OCI-LY7 (cell line): ENCODE measurements at regions not wholly inside any gene's neighbourhood (a gene's known extent, or its start where the extent isn't known, plus 50 kb on each side); places are given as distances from the start of the nearest gene placed in this dataset.

Source experiments
- BruUV-seq: library from RNA; stranded (reverse); fragments of 400-500 nt; replicated peaks from 2 replicates; lab custom pipeline; 2021; lab: Mats Ljungman, UMichigan
- CTCF ChIA-PET: fragments of 300-600 bp; sonication (Branson Sonifier 250); formaldehyde crosslinking; loops from one replicate; lab custom pipeline; 2022; ENCODE audit warnings: antibody characterized with exemption; ENCODE audit not compliant: unreplicated experiment; lab: Charles Lee
- POLR2A ChIA-PET: fragments of 300-600 bp; sonication (Branson Sonifier 250); formaldehyde crosslinking; loops from one replicate; lab custom pipeline; 2022; ENCODE audit warnings: antibody characterized with exemption; lab: Charles Lee
- DNase-seq: peaks from one replicate; pipeline ENCODE4 v3.0.0-alpha.2; 2015; ENCODE audit warnings: low spot score
- H2AFZ ChIP-seq: fragments of 200-600 bp; sonication (generic), shearing (Covaris generic); 2 replicates; pipeline ENCODE4 v1.6.1; 2014; ENCODE audit warnings: mild to moderate bottlenecking, antibody characterized with exemption, low read length, moderate library complexity
- H3K27ac ChIP-seq: fragments of 200-600 bp; sonication (generic); 2 replicates; pipeline ENCODE4 v1.5.1; 2014; ENCODE audit warnings: mixed run types, low read depth, mild to moderate bottlenecking, moderate library complexity, low read length, inconsistent platforms; ENCODE audit not compliant: poor library complexity, severe bottlenecking
- H3K36me3 ChIP-seq: fragments of 200-600 bp; sonication (generic); 2 replicates; pipeline ENCODE4 v1.6.1; 2014; ENCODE audit warnings: mild to moderate bottlenecking, antibody characterized with exemption, low read length, moderate library complexity, mixed read lengths; ENCODE audit not compliant: insufficient read depth
- H3K4me1 ChIP-seq: fragments of 200-600 bp; sonication (generic); 2 replicates; pipeline ENCODE4 v1.5.1; 2014; ENCODE audit warnings: mild to moderate bottlenecking, low read length; ENCODE audit not compliant: insufficient read depth, poor library complexity, severe bottlenecking
- H3K4me2 ChIP-seq: fragments of 200-600 bp; sonication (generic); 2 replicates; pipeline ENCODE4 v1.6.1; 2014; ENCODE audit warnings: mild to moderate bottlenecking, low read length
- H3K4me3 ChIP-seq: fragments of 200-600 bp; sonication (generic); 2 replicates; pipeline ENCODE4 v1.5.1; 2014; ENCODE audit warnings: mild to moderate bottlenecking, low read depth, low read length; ENCODE audit not compliant: poor library complexity, severe bottlenecking
- H3K79me2 ChIP-seq: fragments of 200-600 bp; sonication (generic); 2 replicates; pipeline ENCODE4 v1.6.1; 2016; ENCODE audit warnings: low read depth, mild to moderate bottlenecking, low read length, moderate library complexity, mixed read lengths; ENCODE audit not compliant: insufficient read depth
- H3K9me2 ChIP-seq: fragments of 200-600 bp; sonication (generic); 2 replicates; pipeline ENCODE4 v1.6.1; 2016; ENCODE audit warnings: mild to moderate bottlenecking, low read length, mixed read lengths; ENCODE audit not compliant: insufficient read depth
- H3K9me3 ChIP-seq: fragments of 200-600 bp; sonication (generic); 2 replicates; pipeline ENCODE4 v1.6.1; 2014; ENCODE audit warnings: mild to moderate bottlenecking, mixed run types, low read length, mixed read lengths
- H4K20me1 ChIP-seq: fragments of 200-600 bp; sonication (generic); 2 replicates; pipeline ENCODE4 v1.6.1; 2014; ENCODE audit warnings: mild to moderate bottlenecking, antibody characterized with exemption, low read length, moderate library complexity, mixed read lengths; ENCODE audit not compliant: insufficient read depth
- EZH2phosphoT487 ChIP-seq: fragments of 200-600 bp; sonication (generic); IDR thresholded peaks from 2 replicates; pipeline ENCODE4 v1.6.1; 2018; ENCODE audit warnings: low read depth, borderline replicate concordance, mild to moderate bottlenecking, mixed run types, antibody characterized with exemption, low read length, moderate library complexity, mixed read lengths
- intact Hi-C: fragments of 100-400 bp; cut with micrococcal nuclease; formaldehyde crosslinking; loops from one replicate; pipeline ENCODE4 v1.10.0; 2022; ENCODE audit not compliant: unreplicated experiment
- TF ChIP-seq, protein P1 (sequence below): fragments of 200-600 bp; sonication (generic); conservative IDR thresholded peaks from 2 replicates; pipeline ENCODE4 v1.5.1; 2014; ENCODE audit warnings: mild to moderate bottlenecking, antibody characterized with exemption, low read length, moderate library complexity, mixed read lengths

DNA sequence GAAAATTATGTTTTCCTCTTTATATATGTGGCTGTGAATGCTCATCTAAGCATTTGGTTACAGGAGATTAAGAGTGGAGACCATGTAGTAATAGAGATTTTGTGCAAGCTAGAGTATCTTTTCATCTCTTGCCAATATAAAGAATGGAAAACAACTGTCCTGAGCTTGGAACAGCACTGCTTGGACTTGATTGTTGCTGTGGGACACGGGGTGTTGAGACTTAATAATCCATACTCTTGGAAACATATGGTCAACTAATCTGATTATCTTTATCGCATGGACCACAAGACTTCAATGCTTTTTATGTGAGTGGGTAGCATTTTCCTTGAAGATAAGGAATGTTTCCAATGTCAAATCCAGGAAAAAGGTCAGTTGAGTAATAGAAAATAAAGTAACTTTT lies 806.3 kb downstream of the DIPK2A start:
- H3K4me2 ChIP-seq: no peak overlapping the region
- no peak for DNase-seq
- intact Hi-C loops: no loop called here
- no peak overlapping the region for H3K4me3 ChIP-seq
- H3K9me2 ChIP-seq: no peaks in the 10 kb centered on the region
- CTCF ChIA-PET: no interaction called here
- H3K79me2 ChIP-seq: no peaks in the 10 kb centered on the region
- H4K20me1 ChIP-seq: no peaks in the 10 kb centered on the region
- no peak overlapping the region for H3K27ac ChIP-seq
- no TSS peak for BruUV-seq
- no peaks in the 10 kb centered on the region for H3K36me3 ChIP-seq
- no peaks in the 10 kb centered on the region for H3K4me1 ChIP-seq
- H2AFZ ChIP-seq: no peak overlapping the region
- H3K9me3 ChIP-seq: no peaks in the 10 kb centered on the region
- POLR2A ChIA-PET: no interaction called here
- TF ChIP-seq EZH2phosphoT487: no peak
- TF ChIP-seq, protein P1, sequence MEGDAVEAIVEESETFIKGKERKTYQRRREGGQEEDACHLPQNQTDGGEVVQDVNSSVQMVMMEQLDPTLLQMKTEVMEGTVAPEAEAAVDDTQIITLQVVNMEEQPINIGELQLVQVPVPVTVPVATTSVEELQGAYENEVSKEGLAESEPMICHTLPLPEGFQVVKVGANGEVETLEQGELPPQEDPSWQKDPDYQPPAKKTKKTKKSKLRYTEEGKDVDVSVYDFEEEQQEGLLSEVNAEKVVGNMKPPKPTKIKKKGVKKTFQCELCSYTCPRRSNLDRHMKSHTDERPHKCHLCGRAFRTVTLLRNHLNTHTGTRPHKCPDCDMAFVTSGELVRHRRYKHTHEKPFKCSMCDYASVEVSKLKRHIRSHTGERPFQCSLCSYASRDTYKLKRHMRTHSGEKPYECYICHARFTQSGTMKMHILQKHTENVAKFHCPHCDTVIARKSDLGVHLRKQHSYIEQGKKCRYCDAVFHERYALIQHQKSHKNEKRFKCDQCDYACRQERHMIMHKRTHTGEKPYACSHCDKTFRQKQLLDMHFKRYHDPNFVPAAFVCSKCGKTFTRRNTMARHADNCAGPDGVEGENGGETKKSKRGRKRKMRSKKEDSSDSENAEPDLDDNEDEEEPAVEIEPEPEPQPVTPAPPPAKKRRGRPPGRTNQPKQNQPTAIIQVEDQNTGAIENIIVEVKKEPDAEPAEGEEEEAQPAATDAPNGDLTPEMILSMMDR: no peak

DNA sequence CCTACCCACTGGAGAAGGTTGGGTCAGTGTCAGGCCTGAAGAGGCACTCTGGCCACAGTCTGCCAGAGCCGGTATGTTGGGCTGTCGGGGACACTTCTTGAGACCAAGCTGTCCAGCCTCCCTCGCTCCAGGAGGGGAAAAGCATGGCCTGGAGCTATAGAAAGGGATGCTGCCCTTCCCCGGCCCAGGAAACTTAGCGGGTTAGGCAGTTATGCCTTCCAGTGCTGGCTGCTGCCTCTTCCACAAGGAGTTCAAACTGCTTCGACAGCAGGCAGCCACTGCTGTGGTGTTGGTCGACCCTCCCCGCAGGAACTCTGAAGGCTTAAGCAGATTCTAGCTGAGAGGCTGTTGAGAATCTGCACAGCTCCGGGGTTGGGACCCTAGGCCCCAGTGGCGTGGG lies 819.4 kb downstream of the DIPK2A start:
- TF ChIP-seq EZH2phosphoT487: no peak
- TF ChIP-seq, protein P1: no peak
- Histone ChIP-seq H3K27ac (no peak overlapping the region), H3K4me3 (no peak overlapping the region), H3K36me3 (no peaks in the 10 kb centered on the region), H4K20me1 (no peaks in the 10 kb centered on the region), H3K4me1 (no peaks in the 10 kb centered on the region), H3K9me2 (no peaks in the 10 kb centered on the region), H3K4me2 (no peak overlapping the region), H3K79me2 (no peaks in the 10 kb centered on the region), H2AFZ (no peak overlapping the region), H3K9me3 (no peaks in the 10 kb centered on the region)
- no TSS peak for BruUV-seq
- CTCF ChIA-PET: no interaction called here
- intact Hi-C loops: no loop called here
- no peak for DNase-seq
- POLR2A ChIA-PET: no interaction called here

DNA sequence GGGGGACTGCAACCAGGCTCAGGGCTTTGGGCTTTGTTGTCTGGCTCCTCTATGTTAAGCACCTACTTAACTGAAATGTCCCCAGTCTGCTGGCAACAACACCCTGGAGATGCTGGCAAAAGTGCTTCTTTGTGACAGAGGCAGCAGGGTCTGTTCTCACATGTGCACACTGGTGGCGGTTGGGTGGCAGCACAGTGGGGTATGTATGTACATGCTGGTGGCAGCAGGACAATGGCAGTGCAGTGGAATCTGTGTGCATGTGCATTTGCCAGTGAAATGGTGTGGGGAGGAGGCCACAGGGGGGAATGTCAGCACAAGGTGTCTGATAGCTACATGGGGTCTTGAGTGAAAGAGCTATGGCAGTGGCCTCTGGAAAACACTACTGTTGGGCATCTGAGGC lies 830.3 kb downstream of the DIPK2A start:
- TF ChIP-seq, protein P1: no peak
- no peak for TF ChIP-seq EZH2phosphoT487
- H4K20me1 ChIP-seq: no peaks in the 10 kb centered on the region
- no peak overlapping the region for H2AFZ ChIP-seq
- no peaks in the 10 kb centered on the region for H3K36me3 ChIP-seq
- no peak overlapping the region for H3K4me3 ChIP-seq
- intact Hi-C loops: no loop called here
- ChIA-PET CTCF (no interaction called here), POLR2A (no interaction called here)
- H3K27ac ChIP-seq: no peak overlapping the region
- no peak for DNase-seq
- no TSS peak for BruUV-seq
- no peaks in the 10 kb centered on the region for H3K9me3 ChIP-seq
- no peaks in the 10 kb centered on the region for H3K4me1 ChIP-seq
- no peaks in the 10 kb centered on the region for H3K9me2 ChIP-seq
- no peak overlapping the region for H3K4me2 ChIP-seq
- H3K79me2 ChIP-seq: no peaks in the 10 kb centered on the region
